ENCODE measurements at regions not wholly inside any gene's neighbourhood (a gene's known extent, or its start where the extent isn't known, plus 50 kb on each side); places are given as distances from the start of the nearest gene placed in this dataset.

- Histone ChIP-seq H3K36me3 (ENCODE audit: control insufficient read depth in 4 of 4, insufficient read depth in 3 of 4, low read depth in 1 of 4, low read length in 3 of 4) (no peaks in the 10 kb centered on the region), H3K9me3 (ENCODE audit: control insufficient read depth in 4 of 4, low read length in 3 of 4) (no peaks in the 10 kb centered on the region), H3K9ac (ENCODE audit: low read depth in 1 of 2, low read length in 2 of 2) (no peak overlapping the region), H3K27me3 (ENCODE audit: control insufficient read depth in 4 of 4, insufficient read depth in 4 of 4, low read length in 3 of 4) (no peaks in the 10 kb centered on the region), H3K4me3 (ENCODE audit: low read depth in 1 of 3, low read length in 3 of 3) (no peak overlapping the region), H3K27ac (ENCODE audit: low read depth in 1 of 2, low read length in 2 of 2) (no peak overlapping the region), H3K4me1 (ENCODE audit: control insufficient read depth in 4 of 4, insufficient read depth in 4 of 4, low read length in 3 of 4) (no peaks in the 10 kb centered on the region)
- 87% methylated on average over 3 of the region's 3 CpGs for WGBS
- DNase-seq (ENCODE audit: low spot score): no peak
- TF ChIP-seq FOXA2 (IDR thresholded peaks at IDR 0.05) (no peak), JUND (IDR thresholded peaks at IDR 0.05) (no peak), TAF1 (conservative IDR thresholded peaks at IDR 0.05) (no peak), RAD21 (IDR thresholded peaks at IDR 0.05) (no peak), FOXA1 (IDR thresholded peaks at IDR 0.05) (no peak), HNF4A (conservative IDR thresholded peaks at IDR 0.05) (no peak), RXRA (IDR thresholded peaks at IDR 0.05) (no peak), MAX (IDR thresholded peaks at IDR 0.05) (no peak), GABPA (IDR thresholded peaks at IDR 0.05 in 1 of 2, conservative IDR thresholded peaks at IDR 0.05 in 1 of 2) (no peak), ATF3 (IDR thresholded peaks at IDR 0.05) (no peak), HNF4G (IDR thresholded peaks at IDR 0.05) (no peak), CTCF (IDR thresholded peaks at IDR 0.05; ENCODE audit: low read depth, low read length, missing input control) (no peak), SP1 (IDR thresholded peaks at IDR 0.05) (no peak), YY1 (IDR thresholded peaks at IDR 0.05) (no peak), REST (IDR thresholded peaks at IDR 0.05) (no peak), EGR1 (IDR thresholded peaks at IDR 0.05; ENCODE audit: low read depth in 2 of 2) (no peak), NR2F2 (IDR thresholded peaks at IDR 0.05) (no peak), ZBTB33 (IDR thresholded peaks at IDR 0.05) (no peak)
Measured at GRCh38 chr2:44826601-44827000, 114.9 kb upstream of the SIX3 start.
